ENCODE measurements at regions not wholly inside any gene's neighbourhood (a gene's known extent, or its start where the extent isn't known, plus 50 kb on each side); places are given as distances from the start of the nearest gene placed in this dataset.

- no peak overlapping the region for H3K4me3 ChIP-seq
- H3K27me3 ChIP-seq, result no peaks in the 10 kb centered on the region
- H3K27ac ChIP-seq, result no peak overlapping the region
- H3K9me3 ChIP-seq, result no peaks in the 10 kb centered on the region
- DNase-seq, result no peak
- H3K4me1 ChIP-seq, result no peaks in the 10 kb centered on the region
- TF ChIP-seq CTCF (IDR thresholded peaks at IDR 0.05), result no peak
- no peak for TF ChIP-seq POLR2A (IDR thresholded peaks at IDR 0.05)
- no peaks in the 10 kb centered on the region for H3K36me3 ChIP-seq
Observed at GRCh38 chr2:129865976-129866375, 113.5 kb upstream of the RAB6C start.

GRCh38 chr2:129866391-129866790 is 113.1 kb upstream of the RAB6C start:
- Histone ChIP-seq H3K27ac (no peak overlapping the region), H3K27me3 (no peaks in the 10 kb centered on the region), H3K4me1 (no peaks in the 10 kb centered on the region), H3K4me3 (no peak overlapping the region), H3K9me3 (no peaks in the 10 kb centered on the region), H3K36me3 (no peaks in the 10 kb centered on the region)
- TF ChIP-seq POLR2A (IDR thresholded peaks at IDR 0.05) (no peak), CTCF (IDR thresholded peaks at IDR 0.05) (no peak)
- DNase-seq, result no peak

- H3K9me3 ChIP-seq, result no peaks in the 10 kb centered on the region
- no peak overlapping the region for H3K4me3 ChIP-seq
- TF ChIP-seq POLR2A (IDR thresholded peaks at IDR 0.05) (no peak), CTCF (IDR thresholded peaks at IDR 0.05) (no peak)
- no peaks in the 10 kb centered on the region for H3K27me3 ChIP-seq
- H3K4me1 ChIP-seq, result no peaks in the 10 kb centered on the region
- no peak overlapping the region for H3K27ac ChIP-seq
- H3K36me3 ChIP-seq, result no peaks in the 10 kb centered on the region
- DNase-seq, result no peak
Observed at GRCh38 chr2:129868151-129868550, 111.3 kb upstream of the RAB6C start.

- H3K4me1 ChIP-seq, result no peaks in the 10 kb centered on the region
- H3K27ac ChIP-seq, result no peak overlapping the region
- no peaks in the 10 kb centered on the region for H3K36me3 ChIP-seq
- no peak overlapping the region for H3K4me3 ChIP-seq
- no peak for DNase-seq
- TF ChIP-seq CTCF (IDR thresholded peaks at IDR 0.05) (no peak), POLR2A (IDR thresholded peaks at IDR 0.05) (no peak)
- H3K9me3 ChIP-seq, result no peaks in the 10 kb centered on the region
- H3K27me3 ChIP-seq, result no peaks in the 10 kb centered on the region
Observed at GRCh38 chr2:129870685-129871241, 108.7 kb upstream of the RAB6C start.

GRCh38 chr2:129872446-129872845 is 107.0 kb upstream of the RAB6C start:
- H3K9me3 ChIP-seq, result no peaks in the 10 kb centered on the region
- no peak overlapping the region for H3K27ac ChIP-seq
- no peaks in the 10 kb centered on the region for H3K27me3 ChIP-seq
- H3K4me1 ChIP-seq, result peaks cover 0 to 8% (median 2%) of the 10 kb centered on the region in 4 donors
- H3K4me3 ChIP-seq, result no peak overlapping the region
- no peaks in the 10 kb centered on the region for H3K36me3 ChIP-seq
- DNase-seq, result no peak
- TF ChIP-seq CTCF (IDR thresholded peaks at IDR 0.05), result no peak

- H3K9me3 ChIP-seq, result no peaks in the 10 kb centered on the region
- peak overlapping the region in 1 of 4 donors; percentile 59 for H3K27ac ChIP-seq
- peaks cover 0 to 16% (median 2%) of the 10 kb centered on the region in 4 donors for H3K4me1 ChIP-seq
- no peaks in the 10 kb centered on the region for H3K36me3 ChIP-seq
- peak overlapping the region in 3 of 4 donors; percentile 53 to 68 (median 60) for H3K4me3 ChIP-seq
- TF ChIP-seq CTCF (IDR thresholded peaks at IDR 0.05) (no peak), POLR2A (IDR thresholded peaks at IDR 0.05) (no peak)
- DNase-seq, result no peak
- H3K27me3 ChIP-seq, result no peaks in the 10 kb centered on the region
Observed at GRCh38 chr2:129876541-129876940, 102.9 kb upstream of the RAB6C start.

Measured in Peyer's patch (tissue), 4 donors.